Stimulated activated CD8-positive, alpha-beta memory T cell treated with anti-CD3 and anti-CD28 coated beads, Interleukin-2, amount 100 ng/mL, for 48 hours (primary cell): ENCODE measurements at regions not wholly inside any gene's neighbourhood (a gene's known extent, or its start where the extent isn't known, plus 50 kb on each side); places are given as distances from the start of the nearest gene placed in this dataset.

Experiments
- DNase-seq, 2 donors: peaks; one replicate each; pipeline ENCODE4 v3.0.0-alpha.2; 2020; ENCODE audit warnings: low read depth in 2 of 2

GRCh38 chr14:99077076-99077843 is 194.7 kb downstream of the BCL11B start:
- no peak for DNase-seq

GRCh38 chr14:99077844-99078236 is 194.2 kb downstream of the BCL11B start:
- DNase-seq, result no peak

GRCh38 chr14:99078426-99078825 is 193.6 kb downstream of the BCL11B start:
- no peak for DNase-seq

- no peak for DNase-seq
These were observed 192.8 kb downstream of the BCL11B start for GRCh38 chr14:99079061-99079727.

- DNase-seq, result no peak
These were observed 191.7 kb downstream of the BCL11B start for GRCh38 chr14:99080306-99080705.

GRCh38 chr14:99081156-99081765 is 190.7 kb downstream of the BCL11B start:
- no peak for DNase-seq

- DNase-seq, result no peak
These were observed 190.1 kb downstream of the BCL11B start for GRCh38 chr14:99081880-99082279.

GRCh38 chr14:99093532-99094517 is 178.2 kb downstream of the BCL11B start:
- no peak for DNase-seq

- no peak for DNase-seq
These were observed 177.1 kb downstream of the BCL11B start for GRCh38 chr14:99094901-99095300.

- no peak for DNase-seq
These were observed 176.6 kb downstream of the BCL11B start for GRCh38 chr14:99095369-99095768.

- DNase-seq, result no peak
These were observed 173.8 kb downstream of the BCL11B start for GRCh38 chr14:99098199-99098598.

- no peak for DNase-seq
These were observed 172.8 kb downstream of the BCL11B start for GRCh38 chr14:99099051-99099787.

GRCh38 chr14:99100497-99101270 is 171.3 kb downstream of the BCL11B start:
- DNase-seq, result no peak

GRCh38 chr14:99101855-99102461 is 170.0 kb downstream of the BCL11B start:
- no peak for DNase-seq

- DNase-seq, result no peak
These were observed 155.2 kb downstream of the BCL11B start for GRCh38 chr14:99116741-99117295.

GRCh38 chr14:99117671-99118045 is 154.3 kb downstream of the BCL11B start:
- no peak for DNase-seq

GRCh38 chr14:99118046-99118721 is 153.8 kb downstream of the BCL11B start:
- DNase-seq, result no peak

- DNase-seq, result no peak
These were observed 153.1 kb downstream of the BCL11B start for GRCh38 chr14:99118946-99119345.
